GM23248 (cell line): ENCODE measurements at regions not wholly inside any gene's neighbourhood (a gene's known extent, or its start where the extent isn't known, plus 50 kb on each side); places are given as distances from the start of the nearest gene placed in this dataset.

Experiments
- EZH2 ChIP-seq: fragments of 200-600 bp; sonication (generic); IDR thresholded peaks from 2 replicates; pipeline ENCODE4 v1.6.1; 2018; ENCODE audit warnings: antibody characterized with exemption, mild to moderate bottlenecking; ENCODE audit not compliant: insufficient read depth, poor library complexity, severe bottlenecking
- EZH2phosphoT487 ChIP-seq: fragments of 200-600 bp; sonication (generic); IDR thresholded peaks from 2 replicates; pipeline ENCODE4 v1.6.1; 2018; ENCODE audit warnings: antibody characterized with exemption, moderate library complexity, mild to moderate bottlenecking, low read depth; ENCODE audit not compliant: insufficient read depth

GRCh38 chr6:26270903-26271667, 93.9 kb upstream of the BTN3A2 start:
- TF ChIP-seq EZH2 (no peak), EZH2phosphoT487 (no peak)
